Colonic mucosa (tissue), 4 donors: ENCODE measurements at regions not wholly inside any gene's neighbourhood (a gene's known extent, or its start where the extent isn't known, plus 50 kb on each side); places are given as distances from the start of the nearest gene placed in this dataset.

Experiments used
- DNase-seq: peaks from one replicate; pipeline ENCODE4 v3.0.0-alpha.2; 2020
- H3K27ac ChIP-seq: fragments of 200-600 bp; one replicate; pipeline ENCODE4 v1.8.0; 2021
- H3K27me3 ChIP-seq: fragments of 200-600 bp; one replicate; pipeline ENCODE4 v1.8.0; 2021
- H3K36me3 ChIP-seq: fragments of 200-600 bp; one replicate; pipeline ENCODE4 v1.8.0; 2021
- H3K4me1 ChIP-seq: fragments of 200-600 bp; one replicate; pipeline ENCODE4 v1.8.0; 2021; ENCODE audit warnings: mild to moderate bottlenecking
- H3K4me3 ChIP-seq: fragments of 200-600 bp; one replicate; pipeline ENCODE4 v1.8.0; 2021
- H3K9ac ChIP-seq, 2 donors: one replicate each; pipeline ENCODE4 v1.7.0; 2013; ENCODE audit warnings: control low read depth in 2 of 2, low read depth in 2 of 2, low read length in 2 of 2
- H3K9me3 ChIP-seq: fragments of 200-600 bp; one replicate; pipeline ENCODE4 v1.8.0; 2021
- CTCF ChIP-seq: fragments of 200-600 bp; IDR thresholded peaks from one replicate; pipeline ENCODE4 v1.8.0; 2022; ENCODE audit warnings: antibody characterized with exemption, mild to moderate bottlenecking
- intact Hi-C: fragments of 100-400 bp; cut with DNase I; formaldehyde crosslinking; loops from one replicate; pipeline ENCODE4 v1.14.1; 2022
- donor health status: healthy.
- donor health status: DM: no; HTN: no; CAD: no.
- donor health status: DM: no; HTN: no; CAD: no.

GRCh38 chr11:80958361-80958760 is 1517.5 kb upstream of the TENM4 start:
- DNase-seq = no peak

GRCh38 chr11:80955588-80955987 is 1514.8 kb upstream of the TENM4 start:
- Histone ChIP-seq H3K27ac (no peak overlapping the region), H3K9ac (no peak overlapping the region), H3K36me3 (no peaks in the 10 kb centered on the region), H3K9me3 (no peaks in the 10 kb centered on the region), H3K4me1 (no peaks in the 10 kb centered on the region), H3K27me3 (no peaks in the 10 kb centered on the region), H3K4me3 (no peak overlapping the region)
- intact Hi-C loops = no loop called here
- no peak for DNase-seq
- no peak for TF ChIP-seq CTCF

More at GRCh38 chr11:80958361-80958760, 1517.5 kb upstream of the TENM4 start:
- Histone ChIP-seq H3K4me1 (no peaks in the 10 kb centered on the region), H3K36me3 (no peaks in the 10 kb centered on the region), H3K27me3 (no peaks in the 10 kb centered on the region), H3K9ac (no peak overlapping the region), H3K9me3 (no peaks in the 10 kb centered on the region), H3K4me3 (no peak overlapping the region), H3K27ac (no peak overlapping the region)
- intact Hi-C loops = no loop called here
- TF ChIP-seq CTCF = no peak

GRCh38 chr11:80948781-80949180 is 1508.0 kb upstream of the TENM4 start:
- H3K4me3 ChIP-seq = no peak overlapping the region
- intact Hi-C loops = no loop called here
- TF ChIP-seq CTCF = no peak
- no peaks in the 10 kb centered on the region for H3K4me1 ChIP-seq
- H3K27me3 ChIP-seq = no peaks in the 10 kb centered on the region
- no peak for DNase-seq
- no peaks in the 10 kb centered on the region for H3K9me3 ChIP-seq
- no peak overlapping the region for H3K9ac ChIP-seq
- H3K36me3 ChIP-seq = no peaks in the 10 kb centered on the region
- H3K27ac ChIP-seq = no peak overlapping the region

GRCh38 chr11:80944758-80945157 is 1503.9 kb upstream of the TENM4 start:
- Histone ChIP-seq H3K9me3 (no peaks in the 10 kb centered on the region), H3K27me3 (no peaks in the 10 kb centered on the region), H3K27ac (no peak overlapping the region), H3K36me3 (no peaks in the 10 kb centered on the region), H3K4me3 (no peak overlapping the region), H3K4me1 (no peaks in the 10 kb centered on the region), H3K9ac (no peak overlapping the region)
- TF ChIP-seq CTCF = no peak
- intact Hi-C loops = no loop called here
- no peak for DNase-seq

GRCh38 chr11:80943226-80943625 is 1502.4 kb upstream of the TENM4 start:
- Histone ChIP-seq H3K4me3 (no peak overlapping the region), H3K36me3 (no peaks in the 10 kb centered on the region), H3K4me1 (no peaks in the 10 kb centered on the region), H3K27me3 (no peaks in the 10 kb centered on the region), H3K9ac (no peak overlapping the region), H3K27ac (no peak overlapping the region), H3K9me3 (no peaks in the 10 kb centered on the region)
- intact Hi-C loops = no loop called here
- no peak for DNase-seq
- TF ChIP-seq CTCF = no peak

- TF ChIP-seq CTCF = no peak
- DNase-seq = no peak
- no peak overlapping the region for H3K4me3 ChIP-seq
- no peaks in the 10 kb centered on the region for H3K9me3 ChIP-seq
- no peaks in the 10 kb centered on the region for H3K4me1 ChIP-seq
- intact Hi-C loops = no loop called here
- no peak overlapping the region for H3K27ac ChIP-seq
- H3K36me3 ChIP-seq = no peaks in the 10 kb centered on the region
- no peak overlapping the region for H3K9ac ChIP-seq
- H3K27me3 ChIP-seq = no peaks in the 10 kb centered on the region
Measured at GRCh38 chr11:80937842-80938241, 1497.0 kb upstream of the TENM4 start.
